ENCODE measurements at regions not wholly inside any gene's neighbourhood (a gene's known extent, or its start where the extent isn't known, plus 50 kb on each side); places are given as distances from the start of the nearest gene placed in this dataset.

GRCh38 chr3:150278843-150279381 is 129.2 kb upstream of the TSC22D2 start:
- peak; percentile 31 for ATAC-seq
- no peak overlapping the region for H3K4me3 ChIP-seq
- no peak for TF ChIP-seq CTCF (IDR thresholded peaks at IDR 0.05)

GRCh38 chr3:150278195-150278594 is 129.9 kb upstream of the TSC22D2 start:
- peaks cover 6% of the 10 kb centered on the region for H3K9me3 ChIP-seq
- no peaks in the 10 kb centered on the region for H3K27me3 ChIP-seq
- H3K4me3 ChIP-seq = no peak overlapping the region
- H3K36me3 ChIP-seq = no peaks in the 10 kb centered on the region
- TF ChIP-seq CTCF (IDR thresholded peaks at IDR 0.05) = no peak
- ATAC-seq = no peak
- intact Hi-C loops (cut with DNase I) = no loop called here
- DNase-seq = no peak
- no peak overlapping the region for H3K27ac ChIP-seq
- H3K4me1 ChIP-seq = no peaks in the 10 kb centered on the region

More at GRCh38 chr3:150278843-150279381, 129.2 kb upstream of the TSC22D2 start:
- peaks cover 6% of the 10 kb centered on the region for H3K9me3 ChIP-seq
- no peaks in the 10 kb centered on the region for H3K27me3 ChIP-seq
- H3K27ac ChIP-seq = no peak overlapping the region
- no peak for DNase-seq
- no peaks in the 10 kb centered on the region for H3K36me3 ChIP-seq
- H3K4me1 ChIP-seq = no peaks in the 10 kb centered on the region
- intact Hi-C loops (cut with DNase I) = no loop called here

- Histone ChIP-seq H3K9me3 (peaks cover 6% of the 10 kb centered on the region), H3K4me3 (no peak overlapping the region), H3K4me1 (no peaks in the 10 kb centered on the region), H3K36me3 (no peaks in the 10 kb centered on the region), H3K27me3 (no peaks in the 10 kb centered on the region), H3K27ac (no peak overlapping the region)
- ATAC-seq (no peak), DNase-seq (no peak)
- no peak for TF ChIP-seq CTCF (IDR thresholded peaks at IDR 0.05)
- intact Hi-C loops (cut with DNase I) = no loop called here
These were observed 130.7 kb upstream of the TSC22D2 start for GRCh38 chr3:150277444-150277843.

DNA sequence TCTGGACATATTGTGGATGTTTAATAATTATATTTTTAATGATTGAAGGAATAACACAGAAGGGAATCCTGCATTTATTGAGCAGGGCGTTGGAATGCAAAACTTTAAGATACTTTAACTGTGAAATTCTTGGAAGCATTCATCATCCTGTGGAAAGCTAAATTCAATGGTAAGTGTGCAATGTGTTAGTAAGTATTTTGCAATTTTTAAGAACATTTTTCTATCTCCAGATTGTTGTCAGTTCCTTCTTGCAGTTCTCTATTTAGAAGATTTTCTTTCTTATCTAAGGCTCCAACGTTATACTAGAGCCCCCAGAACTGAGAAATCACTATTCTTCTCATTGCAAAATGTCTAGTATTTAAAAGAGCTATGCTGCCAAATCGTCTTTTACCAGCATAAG is 132.2 kb upstream of the TSC22D2 start:
- Histone ChIP-seq H3K27ac (no peak overlapping the region), H3K4me3 (no peak overlapping the region), H3K9me3 (no peaks in the 10 kb centered on the region), H3K36me3 (no peaks in the 10 kb centered on the region), H3K4me1 (no peaks in the 10 kb centered on the region), H3K27me3 (no peaks in the 10 kb centered on the region)
- DNase-seq (no peak), ATAC-seq (no peak)
- intact Hi-C loops (cut with DNase I) = no loop called here
- TF ChIP-seq CTCF (IDR thresholded peaks at IDR 0.05) = no peak

GRCh38 chr3:150274372-150274771 is 133.7 kb upstream of the TSC22D2 start:
- ATAC-seq = no peak
- H3K4me1 ChIP-seq = no peaks in the 10 kb centered on the region

More at GRCh38 chr3:150274372-150274771, 133.7 kb upstream of the TSC22D2 start:
- TF ChIP-seq CTCF (IDR thresholded peaks at IDR 0.05) = no peak
- no peak overlapping the region for H3K4me3 ChIP-seq
- H3K27ac ChIP-seq = no peak overlapping the region
- no peaks in the 10 kb centered on the region for H3K9me3 ChIP-seq
- no peak for DNase-seq
- intact Hi-C loops (cut with DNase I) = no loop called here
- H3K36me3 ChIP-seq = no peaks in the 10 kb centered on the region
- H3K27me3 ChIP-seq = no peaks in the 10 kb centered on the region

Measured in upper lobe of right lung (tissue), 1 donor.